NCI-H1417 treated with DMSO at 0.1 percent for 48 hours (cell line): ENCODE measurements at regions not wholly inside any gene's neighbourhood (a gene's known extent, or its start where the extent isn't known, plus 50 kb on each side); places are given as distances from the start of the nearest gene placed in this dataset.
"Not testable (repeated sequence)": the region's sequence is repeated elsewhere in the genome, so short reads cannot be mapped to it uniquely, and the experiment has no call there.

Source experiments
- DNase-seq: peaks from one replicate; lab custom pipeline; 2025; lab: John Stamatoyannopoulos, UW

GRCh38 chr10:56104487-56104886 is 256.6 kb downstream of the ZWINT start:
- no peak for DNase-seq

- DNase-seq: no peak
Observed at GRCh38 chr10:56096226-56096517, 264.9 kb downstream of the ZWINT start.

DNA sequence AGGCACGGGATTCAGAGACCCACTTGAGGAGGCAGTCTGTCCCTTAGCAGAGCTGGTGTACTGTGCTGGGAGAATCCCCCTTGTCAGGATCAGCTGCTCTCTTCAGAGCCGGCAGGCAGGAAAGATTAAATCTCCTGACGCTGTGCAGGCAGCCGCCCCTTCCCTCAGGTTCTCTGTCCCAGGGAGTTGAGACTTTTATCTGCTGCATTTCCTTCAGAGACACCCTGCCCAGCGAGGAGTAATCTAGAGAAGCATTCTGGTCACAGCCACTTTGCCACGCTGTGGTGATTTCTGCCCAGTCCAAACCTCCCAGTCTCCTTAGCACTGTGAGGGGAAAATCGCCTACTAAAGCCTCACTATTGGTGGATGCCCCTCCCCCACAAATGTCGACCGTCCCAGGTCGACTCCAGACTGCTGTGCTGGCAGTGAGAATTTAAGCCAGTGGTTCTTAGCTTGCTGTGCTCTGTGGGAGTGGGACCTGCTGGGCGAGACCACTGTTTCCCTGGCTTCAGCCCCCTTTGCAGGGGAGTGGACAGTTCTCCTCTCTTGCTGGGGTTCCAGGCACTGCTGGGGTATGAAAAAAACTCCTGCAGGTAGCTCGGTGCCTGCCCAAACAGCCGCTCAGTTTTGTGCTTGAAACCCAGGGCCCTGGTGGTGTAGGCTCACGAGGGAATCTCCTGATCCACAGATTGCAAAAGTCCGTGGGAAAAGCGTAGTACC is 265.4 kb downstream of the ZWINT start:
- DNase-seq: no peak

DNA sequence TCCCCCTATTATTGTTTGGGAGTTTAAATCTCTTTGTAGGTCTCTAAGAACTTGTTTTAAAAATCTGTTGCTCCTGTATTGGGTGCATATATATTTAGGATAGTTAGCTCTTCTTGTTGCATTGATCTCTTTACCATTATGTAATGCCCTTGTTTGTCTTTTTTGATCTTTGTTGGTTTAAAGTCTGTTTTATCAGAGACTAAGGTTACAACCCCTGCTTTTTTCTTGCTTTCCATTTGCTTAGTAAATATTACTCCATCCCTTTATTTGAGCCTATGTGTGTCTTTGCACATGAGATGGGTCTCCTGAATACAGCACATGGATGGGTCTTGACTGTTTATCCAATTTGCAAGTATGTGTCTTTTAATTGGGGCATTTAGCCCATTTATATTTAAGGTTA is 267.4 kb downstream of the ZWINT start:
- DNase-seq: not testable (repeated sequence)

DNA sequence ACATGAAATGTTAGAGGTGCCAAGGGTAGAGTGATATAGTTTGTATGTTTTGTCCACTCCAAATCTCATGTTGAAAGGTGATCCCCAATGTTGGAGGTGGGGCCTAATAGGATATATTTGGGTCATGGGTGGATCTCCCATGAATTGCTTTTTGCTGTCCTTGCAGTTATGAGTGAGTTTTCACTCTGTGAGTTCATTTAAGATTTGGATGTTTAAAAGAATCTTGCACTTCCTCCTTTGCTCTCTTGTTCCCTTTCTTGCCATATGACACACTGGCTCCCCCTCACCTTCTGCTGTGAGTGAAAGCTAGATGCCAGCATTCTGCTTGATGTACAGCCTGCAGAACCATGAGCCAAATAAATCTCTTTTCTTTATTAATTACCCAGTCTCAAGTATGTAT is 269.2 kb downstream of the ZWINT start:
- DNase-seq: no peak

DNA sequence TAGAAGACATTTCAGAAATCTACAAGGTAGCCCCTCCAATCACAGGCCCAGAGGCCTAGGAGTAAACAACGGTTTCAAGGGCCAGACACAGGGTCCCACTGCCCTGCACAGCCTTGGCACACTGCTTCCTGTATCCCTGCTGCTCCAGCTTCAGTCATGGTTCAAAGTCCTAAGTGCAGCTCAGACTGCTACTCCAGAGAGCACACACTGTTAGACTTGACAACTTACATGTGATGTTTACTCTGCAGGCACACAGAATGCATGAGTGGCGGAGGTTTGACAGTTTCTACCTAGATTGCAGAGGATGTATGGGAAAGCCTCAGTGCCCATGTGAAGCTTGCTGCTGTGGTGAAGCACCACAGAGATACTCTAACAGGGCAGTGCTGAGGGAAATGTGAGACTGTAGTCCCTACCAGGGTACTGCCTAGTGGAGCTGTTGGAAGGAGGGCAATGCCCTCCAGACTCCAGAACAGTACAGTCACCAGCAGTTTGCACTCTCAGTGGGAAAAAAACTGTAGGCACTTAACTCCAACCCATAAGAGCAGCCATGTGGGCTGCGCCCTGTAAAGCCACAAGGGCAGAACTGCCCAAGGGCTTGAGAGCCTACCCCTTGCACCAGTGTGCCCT is 270.0 kb downstream of the ZWINT start:
- DNase-seq: no peak

GRCh38 chr10:56085406-56086122 is 275.5 kb downstream of the ZWINT start:
- DNase-seq: no peak

GRCh38 chr10:56082169-56082568 is 278.9 kb downstream of the ZWINT start:
- DNase-seq: no peak

- DNase-seq: no peak
Observed at GRCh38 chr10:56068473-56069263, 292.4 kb downstream of the ZWINT start.

GRCh38 chr10:56068040-56068439 is 293.0 kb downstream of the ZWINT start:
- no peak for DNase-seq

- DNase-seq: no peak
Observed at GRCh38 chr10:56063642-56064041, 297.4 kb downstream of the ZWINT start.

GRCh38 chr10:56057860-56058259 is 303.2 kb downstream of the ZWINT start:
- no peak for DNase-seq

GRCh38 chr10:56035489-56035888 is 325.6 kb downstream of the ZWINT start:
- DNase-seq: no peak

DNA sequence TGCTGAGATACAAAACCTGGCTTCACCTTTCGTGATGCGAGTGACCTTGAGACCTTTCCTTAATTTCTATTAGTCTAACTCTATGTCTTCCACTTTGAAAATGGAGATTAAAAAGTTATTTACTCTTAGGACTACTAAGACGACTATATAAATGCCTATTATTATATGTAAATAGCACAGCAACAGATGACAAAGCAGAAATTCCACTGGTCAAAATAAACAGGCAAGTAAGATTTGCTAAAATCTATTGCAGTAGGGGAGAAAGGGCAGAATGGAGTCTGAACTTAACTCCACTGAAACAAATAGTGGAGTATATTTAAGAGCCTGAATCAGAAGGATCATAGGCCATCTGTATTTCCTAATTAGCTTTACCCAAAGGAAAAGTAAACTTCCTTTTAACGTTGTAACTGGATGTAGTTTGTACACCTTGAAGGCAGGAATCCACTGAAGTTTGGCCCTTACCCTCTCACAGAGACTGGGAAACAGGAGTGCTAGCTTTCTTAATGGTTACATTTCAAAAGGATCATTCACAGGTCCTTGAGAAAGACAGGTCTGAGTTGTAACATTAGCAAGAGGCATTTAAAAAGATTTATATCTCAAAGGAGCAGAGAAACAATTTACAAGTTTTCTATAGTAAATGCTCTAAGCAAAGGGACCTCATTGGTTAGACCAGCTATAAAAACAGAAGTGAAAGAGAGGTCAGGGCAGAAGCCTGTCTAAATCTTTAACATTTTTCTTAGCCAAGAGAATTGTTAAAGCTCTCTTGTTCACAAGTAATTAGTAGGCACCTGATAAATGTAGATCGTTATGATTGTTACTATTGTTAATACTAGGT is 332.5 kb downstream of the ZWINT start:
- no peak for DNase-seq

DNA sequence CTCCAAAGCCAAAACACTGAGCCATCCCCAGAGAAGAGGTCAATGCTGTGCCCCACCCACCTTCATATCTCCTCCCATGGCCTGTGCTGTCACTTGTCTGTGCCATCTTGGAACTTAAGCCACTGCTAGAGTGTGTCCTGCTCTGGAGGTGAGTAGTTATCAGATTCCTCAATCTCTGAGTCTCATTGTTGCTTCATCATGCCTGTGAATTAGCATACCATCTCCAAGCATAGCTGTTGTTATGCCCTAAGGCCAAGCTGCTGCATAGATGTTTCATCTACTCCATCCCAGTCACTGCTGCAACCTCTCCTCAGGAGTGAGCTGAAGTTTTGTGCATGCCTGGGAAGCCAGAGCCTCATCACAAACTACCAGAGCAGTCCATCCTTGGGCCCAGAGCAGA is 349.0 kb downstream of the ZWINT start:
- no peak for DNase-seq

DNA sequence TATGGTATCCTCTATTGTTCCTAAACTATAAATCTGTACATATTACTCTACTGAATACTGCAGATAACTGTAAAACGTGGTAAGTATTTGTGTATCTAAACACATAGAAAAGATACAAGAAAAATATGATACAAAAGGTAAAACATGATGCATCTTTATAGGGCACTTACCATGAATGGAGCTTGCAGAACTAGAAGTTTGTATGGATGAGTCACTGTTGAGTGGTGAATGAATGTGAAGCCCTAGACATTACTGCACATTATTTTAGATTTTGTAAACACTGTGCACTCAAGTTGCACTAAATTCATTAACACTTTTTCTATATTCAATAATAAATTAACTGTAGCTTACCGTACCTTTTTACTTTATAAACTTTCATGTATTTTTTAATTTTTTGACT is 357.5 kb downstream of the ZWINT start:
- DNase-seq: no peak

- DNase-seq: no peak
Observed at GRCh38 chr10:55989188-55989587, 371.9 kb downstream of the ZWINT start.

- DNase-seq: no peak
Observed at GRCh38 chr10:55979203-55979602, 381.9 kb downstream of the ZWINT start.

DNA sequence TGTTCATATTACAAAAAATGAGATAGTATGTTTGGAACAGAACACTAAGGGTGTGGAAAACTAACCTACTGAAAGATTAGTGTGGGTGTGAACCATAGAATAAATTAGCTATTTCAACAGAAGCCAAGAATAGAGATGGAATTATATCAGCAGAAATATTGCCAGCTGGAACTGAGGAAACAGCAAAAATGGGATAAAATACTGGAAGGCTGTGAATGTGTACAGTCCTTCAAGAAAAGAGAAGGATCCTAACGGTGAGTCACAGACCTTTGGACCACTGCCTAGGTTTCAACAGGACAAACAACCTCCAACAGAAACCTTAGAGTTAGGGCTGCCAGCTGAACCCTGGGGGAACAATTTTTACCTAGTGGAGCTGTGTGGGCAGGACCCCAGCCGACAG is 395.0 kb downstream of the ZWINT start:
- DNase-seq: no peak

GRCh38 chr10:55943403-55943802 is 417.7 kb downstream of the ZWINT start:
- DNase-seq: no peak

DNA sequence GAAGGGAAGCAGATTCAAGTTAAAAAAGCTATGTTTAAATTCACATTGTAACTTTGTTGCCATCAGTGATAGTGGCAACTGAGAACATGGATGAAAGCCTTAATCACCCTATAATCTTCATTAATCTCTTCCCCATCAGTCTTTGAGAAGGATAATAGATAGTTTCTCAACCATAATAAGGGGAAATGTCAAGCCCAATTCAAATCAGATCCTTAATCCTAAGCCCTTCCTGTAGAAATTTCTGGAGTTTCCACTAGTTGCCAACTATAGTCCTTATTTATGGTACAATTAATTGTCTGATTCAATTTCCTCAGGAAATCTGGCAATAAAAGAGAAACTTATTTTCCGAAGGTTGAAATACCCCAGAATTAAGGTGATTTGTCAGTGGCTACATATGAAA is 431.8 kb downstream of the ZWINT start:
- DNase-seq: no peak
